ACHN (cell line): ENCODE measurements at regions not wholly inside any gene's neighbourhood (a gene's known extent, or its start where the extent isn't known, plus 50 kb on each side); places are given as distances from the start of the nearest gene placed in this dataset.
"Not testable (repeated sequence)": the region's sequence is repeated elsewhere in the genome, so short reads cannot be mapped to it uniquely, and the experiment has no call there.

Source experiments
- DNase-seq: peaks from one replicate; pipeline ENCODE4 v3.0.0-alpha.2; 2015
- in situ Hi-C: cut with HindIII; loops from 2 replicates; pipeline ENCODE4 v1.10.0; 2017; ENCODE audit warnings: low sequenced_read_pairs, low pct_ligation_motif_present, low pct_unique_long_range_greater_than_20kb

- in situ Hi-C loops: no loop called here
- no peak for DNase-seq
Observed at GRCh38 chr13:67421475-67421874, 191.3 kb upstream of the PCDH9 start.

GRCh38 chr13:67416047-67416925 is 186.2 kb upstream of the PCDH9 start:
- in situ Hi-C loops: no loop called here
- DNase-seq: peak; percentile 48

- in situ Hi-C loops: no loop called here
- DNase-seq: no peak
Observed at GRCh38 chr13:67410645-67411044, 180.5 kb upstream of the PCDH9 start.

GRCh38 chr13:67408798-67409197 is 178.7 kb upstream of the PCDH9 start:
- no peak for DNase-seq
- in situ Hi-C loops: no loop called here

- in situ Hi-C loops: no loop called here
- no peak for DNase-seq
Observed at GRCh38 chr13:67402546-67402945, 172.4 kb upstream of the PCDH9 start.

- in situ Hi-C loops: no loop called here
Observed at GRCh38 chr13:67395577-67395976, 165.4 kb upstream of the PCDH9 start.

GRCh38 chr13:67392014-67392413 is 161.9 kb upstream of the PCDH9 start:
- DNase-seq: no peak
- in situ Hi-C loops: no loop called here

More at GRCh38 chr13:67395577-67395976, 165.4 kb upstream of the PCDH9 start:
- DNase-seq: no peak

- in situ Hi-C loops: no loop called here
- no peak for DNase-seq
Observed at GRCh38 chr13:67390462-67391086, 160.4 kb upstream of the PCDH9 start.

- no peak for DNase-seq
- in situ Hi-C loops: no loop called here
Observed at GRCh38 chr13:67389171-67389570, 159.0 kb upstream of the PCDH9 start.

- in situ Hi-C loops, DNase-seq: not testable (repeated sequence)
Observed at GRCh38 chr13:67383109-67383757, 153.1 kb upstream of the PCDH9 start.

GRCh38 chr13:67377919-67378318 is 147.8 kb upstream of the PCDH9 start:
- in situ Hi-C loops: no loop called here
- no peak for DNase-seq

- in situ Hi-C loops: no loop called here
- no peak for DNase-seq
Observed at GRCh38 chr13:67374391-67374790, 144.3 kb upstream of the PCDH9 start.

- in situ Hi-C loops: no loop called here
Observed at GRCh38 chr13:67372868-67373464, 142.8 kb upstream of the PCDH9 start.

GRCh38 chr13:67369895-67370660 is 139.9 kb upstream of the PCDH9 start:
- DNase-seq: peak; percentile 39
- in situ Hi-C loops: no loop called here

More at GRCh38 chr13:67372868-67373464, 142.8 kb upstream of the PCDH9 start:
- DNase-seq: no peak

- no peak for DNase-seq
- in situ Hi-C loops: no loop called here
Observed at GRCh38 chr13:67367399-67367798, 137.3 kb upstream of the PCDH9 start.

GRCh38 chr13:67366533-67366932 is 136.4 kb upstream of the PCDH9 start:
- in situ Hi-C loops: no loop called here
- peak; percentile 21 for DNase-seq

GRCh38 chr13:67355812-67356476 is 125.8 kb upstream of the PCDH9 start:
- DNase-seq: no peak
- in situ Hi-C loops: no loop called here

- in situ Hi-C loops: no loop called here
- peak; percentile 11 for DNase-seq
Observed at GRCh38 chr13:67353941-67354340, 123.8 kb upstream of the PCDH9 start.
